DMS 273 (cell line): ENCODE measurements at regions not wholly inside any gene's neighbourhood (a gene's known extent, or its start where the extent isn't known, plus 50 kb on each side); places are given as distances from the start of the nearest gene placed in this dataset.

Experiments used
- DNase-seq: peaks from one replicate; lab custom pipeline; 2025; ENCODE audit not compliant: unreplicated experiment; lab: John Stamatoyannopoulos, UW

DNA sequence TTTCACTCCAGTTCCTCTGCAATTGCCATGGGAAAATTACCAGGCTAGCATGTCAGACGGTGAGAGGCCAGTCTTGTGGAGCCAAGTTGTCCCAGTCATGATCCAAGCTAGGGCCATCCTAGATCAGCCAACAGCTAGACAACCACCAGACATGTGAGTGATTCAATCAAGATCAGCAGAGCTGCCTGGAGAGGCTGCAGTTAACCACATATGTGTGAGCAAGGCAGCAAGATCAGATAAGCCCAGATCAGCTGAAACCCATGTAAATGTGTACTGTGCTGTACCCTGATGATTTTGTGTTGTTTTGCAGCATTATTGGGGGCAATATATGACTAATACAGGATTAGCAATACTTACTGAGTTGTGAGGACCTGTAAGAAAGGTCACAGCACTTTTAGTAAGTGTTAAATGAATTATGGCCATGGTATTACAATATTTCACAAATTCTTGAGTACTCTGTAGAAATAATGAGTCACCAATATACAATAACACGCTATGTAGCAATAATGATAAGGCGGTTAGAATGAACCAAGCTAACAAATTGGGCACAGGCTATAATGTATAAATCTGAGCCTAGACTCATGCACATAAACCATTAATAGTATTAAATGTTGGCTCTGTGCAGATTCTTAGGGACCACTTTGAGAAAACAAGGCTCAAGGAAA, 91.4 kb downstream of the SUDS3 start:
- no peak for DNase-seq

DNA sequence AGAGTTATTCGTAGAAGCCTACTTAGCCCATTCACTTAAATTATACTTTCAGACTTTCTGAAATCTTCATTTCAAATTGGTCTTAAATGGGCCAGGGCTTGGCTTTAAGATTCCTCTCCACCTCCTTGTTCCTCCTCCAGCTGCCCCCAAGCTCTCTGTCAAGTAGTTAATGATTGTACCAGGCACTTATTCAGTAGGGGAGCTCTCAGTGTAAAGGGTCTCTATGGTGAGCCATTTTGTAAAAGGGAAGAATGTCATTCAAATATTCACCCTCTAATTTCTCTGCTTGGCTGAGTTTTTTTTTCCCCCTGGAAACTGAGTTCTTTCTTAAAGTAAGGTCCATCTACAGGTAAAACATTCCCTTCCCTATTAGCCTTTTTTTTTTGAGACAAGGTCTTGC, 96.6 kb downstream of the SUDS3 start:
- no peak for DNase-seq

DNA sequence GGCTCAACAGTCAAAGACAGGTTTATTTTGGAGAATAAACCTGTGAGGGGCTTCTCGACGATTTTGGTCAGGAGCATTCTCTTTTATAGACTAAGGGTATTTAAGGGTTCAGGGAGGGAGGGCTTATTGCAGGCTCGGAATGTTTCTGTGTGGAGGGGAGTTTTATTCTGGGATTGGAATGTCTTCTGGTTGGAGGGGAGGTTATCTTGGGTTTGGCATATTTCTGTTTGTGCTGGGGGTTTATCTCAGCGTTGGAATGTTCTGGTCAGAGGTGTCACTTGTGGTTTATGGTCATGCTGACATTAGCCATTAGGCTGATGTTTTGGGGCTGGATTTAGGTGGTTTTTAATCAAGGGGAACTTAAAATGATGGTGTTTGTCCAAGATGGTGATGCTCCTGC, 103.9 kb downstream of the SUDS3 start:
- no peak for DNase-seq

DNA sequence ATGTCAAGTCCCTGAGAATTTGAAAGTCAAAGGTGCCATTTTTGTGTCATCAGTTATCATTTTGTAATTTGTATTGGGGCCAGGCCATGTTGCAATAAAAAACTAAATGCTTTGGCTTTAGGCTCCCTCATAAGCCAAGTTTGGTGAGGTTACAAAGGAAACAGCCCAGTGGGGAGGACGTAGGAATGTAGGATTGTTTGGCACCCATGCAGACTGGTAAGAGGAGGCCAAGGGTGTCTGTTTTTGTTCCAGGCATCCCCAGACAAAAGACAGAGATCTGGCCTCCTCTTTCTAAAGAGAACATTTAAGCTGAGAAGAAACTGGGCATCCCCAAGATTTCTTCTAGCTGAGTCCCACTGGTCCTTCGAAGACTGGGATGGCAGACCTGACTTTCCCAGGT, 111.7 kb downstream of the SUDS3 start:
- no peak for DNase-seq

DNA sequence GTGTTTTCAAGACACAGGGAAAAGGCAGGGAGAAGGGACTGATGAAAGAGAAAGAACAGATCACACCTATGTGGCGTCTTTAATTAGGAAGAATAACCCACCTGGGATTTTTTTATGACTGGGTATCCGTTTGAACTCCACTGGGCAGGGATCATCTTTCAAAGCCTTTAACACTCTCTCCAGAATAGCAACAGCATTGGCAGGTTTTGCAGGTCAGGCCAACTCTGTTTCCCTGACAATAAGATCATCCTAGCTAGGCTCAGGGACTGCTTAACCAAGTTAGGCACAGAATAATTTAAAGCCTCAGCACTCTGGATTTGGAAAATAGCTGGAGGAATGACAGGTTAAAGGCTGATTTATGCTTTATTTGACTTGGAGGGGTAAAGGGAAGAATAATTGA, 117.6 kb downstream of the SUDS3 start:
- DNase-seq = no peak

DNA sequence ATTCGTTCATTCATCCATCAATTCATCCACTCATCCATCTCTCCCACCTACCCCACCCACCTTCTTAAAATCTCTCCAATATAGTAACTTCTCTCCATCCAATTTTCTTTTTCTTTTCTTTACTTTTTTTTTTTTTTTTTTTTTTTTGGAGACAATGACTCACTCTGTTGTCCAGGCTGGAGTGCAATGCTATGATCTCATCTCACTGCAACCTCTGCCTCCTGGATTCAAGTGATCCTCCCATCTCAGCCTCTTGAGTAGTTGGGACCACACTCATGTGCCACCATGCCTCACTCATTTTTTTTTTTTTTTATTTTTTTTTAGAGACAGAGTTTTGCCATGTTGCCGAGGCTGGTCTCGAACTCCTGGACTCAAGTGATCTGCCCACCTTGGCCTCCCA, 118.4 kb downstream of the SUDS3 start:
- DNase-seq = no peak

DNA sequence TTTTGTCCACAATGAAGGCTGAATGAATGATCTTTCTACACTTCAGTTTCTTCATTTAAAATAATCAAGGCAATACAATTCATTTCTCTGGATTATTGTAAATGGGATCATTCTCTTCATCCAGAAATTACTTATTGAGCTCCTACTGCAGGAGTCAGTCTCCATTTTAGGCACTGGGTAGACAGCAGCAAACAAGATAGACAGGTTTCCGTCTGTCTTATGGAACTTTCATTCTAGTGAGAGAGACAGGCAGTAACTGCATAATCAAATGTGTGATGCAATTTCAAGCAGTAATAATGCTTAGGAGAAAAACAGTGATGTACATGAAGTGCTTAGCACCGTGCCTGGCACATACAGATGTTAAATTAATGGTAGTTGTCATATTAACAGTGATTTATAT, 118.9 kb downstream of the SUDS3 start:
- no peak for DNase-seq

DNA sequence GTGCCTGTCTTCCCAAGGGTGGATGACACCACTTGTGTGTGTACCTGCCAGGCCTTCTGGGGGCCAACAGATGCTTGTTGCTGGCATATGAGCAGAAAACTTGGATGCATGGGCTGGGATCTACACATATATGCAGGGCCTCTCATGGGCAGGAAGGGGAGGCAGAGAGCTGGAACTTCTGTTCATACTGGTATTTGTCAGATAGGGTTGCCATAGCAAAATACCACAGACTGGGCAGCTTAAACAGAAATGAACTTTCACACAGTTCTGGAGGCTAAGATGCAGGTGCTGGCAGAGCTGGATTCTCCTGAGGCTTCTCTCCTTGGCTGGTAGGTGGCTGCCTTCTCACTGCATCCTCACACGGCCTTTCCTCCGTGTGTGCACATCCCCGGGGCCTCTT, 121.8 kb downstream of the SUDS3 start:
- DNase-seq = no peak

DNA sequence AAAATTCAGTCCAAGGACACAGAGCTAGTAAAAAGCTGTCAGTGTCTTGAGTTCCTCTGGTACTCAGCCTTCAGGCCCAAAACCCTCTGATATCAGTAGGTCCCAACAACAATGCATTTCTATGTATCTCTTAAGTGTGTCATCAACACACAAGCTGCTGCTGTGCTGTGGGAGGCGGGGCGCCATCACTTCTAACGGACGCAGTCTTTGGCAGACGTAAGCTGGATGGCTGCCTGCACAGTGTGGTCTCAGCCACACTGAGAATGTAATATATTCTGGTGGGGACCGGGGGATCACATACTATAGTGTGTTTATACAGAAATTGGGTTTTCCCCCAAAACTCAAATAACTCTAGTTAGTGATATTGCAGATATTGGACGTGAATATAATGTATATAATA, 123.9 kb downstream of the SUDS3 start:
- no peak for DNase-seq

DNA sequence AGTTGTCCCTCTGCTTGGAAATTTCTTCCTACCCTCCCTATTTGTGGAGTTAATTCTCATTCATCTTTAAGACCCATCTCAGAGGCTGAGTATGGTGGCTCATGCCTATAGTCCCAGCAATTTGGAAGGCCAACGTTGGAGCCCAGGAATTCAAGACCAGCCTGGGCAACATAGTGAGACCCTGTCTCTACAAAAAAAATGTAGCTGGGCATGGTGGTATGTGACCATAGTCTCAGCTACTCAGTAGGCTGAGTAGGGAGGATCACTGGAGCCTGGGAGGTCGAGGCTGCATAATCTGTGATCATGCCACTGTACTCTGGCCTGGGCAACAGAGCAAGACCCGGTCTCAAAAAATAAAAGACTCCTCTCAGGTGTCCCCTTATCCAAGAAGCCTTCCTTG, 125.1 kb downstream of the SUDS3 start:
- no peak for DNase-seq

DNA sequence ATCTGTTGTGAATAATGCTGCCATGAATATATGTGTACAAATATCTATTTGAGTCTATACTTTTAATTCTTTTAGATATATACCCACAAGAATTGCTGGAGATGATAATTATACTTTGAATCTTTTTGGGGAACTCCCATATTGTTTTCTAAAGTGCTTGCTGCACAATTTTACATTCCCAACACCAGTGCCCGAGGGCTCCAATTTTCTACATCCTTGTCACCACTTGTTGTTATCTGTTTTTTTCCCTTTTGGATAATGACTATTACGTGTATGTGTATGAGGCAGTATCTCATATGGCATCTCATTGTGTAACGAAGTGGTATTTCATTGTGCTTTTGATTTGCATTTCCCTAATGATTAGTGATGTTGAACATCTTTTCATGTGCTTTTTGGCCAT, 127.1 kb downstream of the SUDS3 start:
- DNase-seq = no peak

DNA sequence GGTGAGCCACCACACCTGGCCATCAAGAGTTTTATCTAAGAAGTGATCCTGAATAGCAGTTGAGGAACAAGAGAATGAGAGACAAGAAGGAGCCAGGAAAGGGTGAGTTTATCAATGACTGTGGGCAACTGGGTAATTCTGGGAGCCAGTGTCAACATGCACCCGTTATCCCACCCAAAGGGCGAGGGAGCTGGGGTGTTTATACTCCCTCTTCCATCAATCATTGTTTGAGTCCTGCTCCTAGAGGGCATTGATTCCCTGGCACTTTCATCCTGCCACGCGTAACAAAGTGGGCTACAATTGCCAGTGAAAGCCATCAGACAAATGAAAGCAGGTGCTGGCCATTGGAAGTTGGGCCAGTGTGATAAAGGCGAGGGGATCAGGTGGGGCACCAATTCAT, 136.3 kb downstream of the SUDS3 start:
- no peak for DNase-seq

DNA sequence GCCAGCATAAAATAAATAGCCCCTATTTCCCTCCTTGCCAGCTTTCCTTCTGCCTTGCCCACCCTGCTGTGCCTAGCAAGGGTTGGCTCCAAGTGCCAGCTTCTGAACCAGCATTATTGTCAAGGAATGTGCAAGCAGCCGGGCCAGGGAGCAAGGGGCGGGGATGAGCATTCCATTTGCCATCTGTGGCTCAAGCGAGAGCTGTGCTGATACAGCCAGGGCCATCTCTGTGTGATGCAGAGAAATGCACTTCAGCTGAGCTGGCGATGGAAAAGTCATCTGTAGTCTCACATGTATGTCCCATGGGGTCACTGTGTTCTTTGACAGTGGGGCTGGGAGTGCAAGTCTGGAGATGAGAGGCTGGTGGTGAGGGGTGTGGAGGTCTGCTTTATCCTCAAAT, 137.3 kb downstream of the SUDS3 start:
- no peak for DNase-seq

DNA sequence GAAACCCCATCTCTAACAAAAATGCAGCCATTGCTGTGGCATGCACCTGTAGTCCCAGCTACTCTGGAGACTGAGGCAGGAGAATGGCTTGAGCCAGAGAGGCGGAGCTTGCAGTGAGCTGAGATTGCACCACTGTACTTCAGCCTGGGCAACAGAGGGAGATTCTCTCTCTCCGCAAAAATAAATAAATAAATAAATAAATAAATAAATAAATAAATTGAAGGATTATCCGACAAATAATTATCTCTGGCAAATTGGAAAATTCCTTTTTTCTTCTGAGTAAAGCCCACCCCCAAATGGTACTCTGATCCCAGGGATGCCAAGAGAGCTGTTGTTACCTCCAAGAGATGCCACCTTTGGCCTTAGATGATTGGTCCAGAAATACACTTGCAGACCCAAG, 137.9 kb downstream of the SUDS3 start:
- no peak for DNase-seq

DNA sequence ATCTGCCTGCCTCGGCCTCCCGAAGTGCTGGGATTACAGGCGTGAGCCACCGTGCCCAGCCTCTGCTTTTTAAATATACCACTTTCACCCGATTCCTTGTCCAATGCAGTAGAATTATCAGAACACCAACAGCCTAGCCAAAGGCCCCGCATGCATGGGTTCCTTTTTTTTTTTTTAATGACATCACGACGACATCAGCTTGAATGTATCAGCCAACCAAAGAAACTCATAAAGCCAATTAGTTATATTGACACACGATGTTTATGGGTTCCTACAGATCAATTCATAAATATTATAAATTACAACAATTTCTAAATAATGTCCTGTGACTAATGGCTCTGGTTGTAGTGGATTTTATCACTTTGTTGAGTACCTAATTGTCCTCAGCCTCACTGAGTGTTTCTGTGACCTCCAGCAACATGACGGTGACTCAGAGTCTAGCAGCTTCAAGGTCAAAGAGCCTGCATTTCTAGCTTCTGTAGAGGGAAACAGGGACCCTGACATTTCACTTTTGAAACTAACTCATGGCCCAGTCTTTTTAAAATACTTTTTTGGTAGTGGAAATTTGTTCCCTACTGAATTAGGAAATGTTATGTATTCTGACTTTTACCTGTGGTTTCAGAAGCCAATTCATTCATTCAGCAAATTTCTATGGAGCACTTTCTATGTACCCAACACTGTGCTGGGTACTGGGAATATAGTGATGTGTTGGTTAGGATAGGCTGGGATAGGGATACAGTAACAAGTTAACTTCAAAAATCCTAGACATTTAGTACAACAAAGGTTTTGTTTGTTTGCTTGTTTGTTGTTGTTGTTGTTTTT, 144.1 kb downstream of the SUDS3 start:
- no peak for DNase-seq

DNA sequence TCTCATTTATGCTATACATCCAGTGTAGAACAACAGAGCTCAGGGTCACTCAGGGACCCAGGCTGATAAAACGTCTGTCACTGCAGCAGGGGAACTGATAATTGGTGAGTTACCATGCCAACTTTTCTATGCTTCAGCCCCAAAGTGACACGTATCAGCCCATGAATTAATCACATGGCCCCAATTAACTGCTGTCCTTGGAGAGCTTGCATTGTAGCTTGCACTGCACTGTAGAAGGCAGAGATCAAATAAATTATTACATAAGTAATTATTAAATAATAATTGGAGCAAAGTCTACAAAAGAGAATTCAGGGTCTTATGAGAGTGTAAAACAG, 144.6 kb downstream of the SUDS3 start:
- DNase-seq = no peak

DNA sequence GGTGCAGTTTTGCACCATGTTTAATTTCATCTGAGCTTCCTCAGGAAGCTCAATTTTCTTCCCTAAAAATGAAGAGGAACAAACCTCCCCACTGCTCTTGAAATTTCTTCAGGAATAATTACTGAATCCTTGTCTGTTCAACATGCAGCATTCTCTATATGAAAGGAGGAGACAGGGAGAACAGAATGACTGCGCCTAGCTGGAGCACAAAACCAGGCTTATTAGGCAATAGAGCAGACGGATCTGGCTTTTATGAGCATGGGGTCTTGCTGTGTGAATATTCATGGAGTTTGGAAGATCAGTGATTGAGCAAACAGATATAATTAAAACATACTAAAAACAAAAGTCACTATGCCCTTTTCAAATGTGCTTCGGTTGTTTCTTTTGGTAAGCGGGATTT, 148.1 kb downstream of the SUDS3 start:
- DNase-seq = no peak

DNA sequence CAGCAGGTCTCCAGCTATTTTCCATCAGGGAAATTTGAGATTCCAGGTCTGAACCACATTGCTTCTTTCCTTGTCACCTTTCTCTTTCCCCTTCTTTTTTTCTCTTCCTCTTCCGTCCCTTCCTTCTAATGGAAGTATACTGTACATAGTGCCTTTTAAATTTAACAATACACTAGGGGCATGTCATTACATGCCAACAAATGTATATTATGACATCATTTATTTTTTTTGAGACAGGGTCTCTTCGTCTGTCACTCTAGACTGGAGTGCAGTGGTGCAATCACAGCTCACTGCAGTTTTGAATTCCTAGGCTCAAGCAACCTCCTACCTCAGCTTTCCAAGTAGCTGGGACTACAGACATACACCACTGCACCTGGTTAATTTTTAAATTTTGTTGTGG, 148.9 kb downstream of the SUDS3 start:
- no peak for DNase-seq

DNA sequence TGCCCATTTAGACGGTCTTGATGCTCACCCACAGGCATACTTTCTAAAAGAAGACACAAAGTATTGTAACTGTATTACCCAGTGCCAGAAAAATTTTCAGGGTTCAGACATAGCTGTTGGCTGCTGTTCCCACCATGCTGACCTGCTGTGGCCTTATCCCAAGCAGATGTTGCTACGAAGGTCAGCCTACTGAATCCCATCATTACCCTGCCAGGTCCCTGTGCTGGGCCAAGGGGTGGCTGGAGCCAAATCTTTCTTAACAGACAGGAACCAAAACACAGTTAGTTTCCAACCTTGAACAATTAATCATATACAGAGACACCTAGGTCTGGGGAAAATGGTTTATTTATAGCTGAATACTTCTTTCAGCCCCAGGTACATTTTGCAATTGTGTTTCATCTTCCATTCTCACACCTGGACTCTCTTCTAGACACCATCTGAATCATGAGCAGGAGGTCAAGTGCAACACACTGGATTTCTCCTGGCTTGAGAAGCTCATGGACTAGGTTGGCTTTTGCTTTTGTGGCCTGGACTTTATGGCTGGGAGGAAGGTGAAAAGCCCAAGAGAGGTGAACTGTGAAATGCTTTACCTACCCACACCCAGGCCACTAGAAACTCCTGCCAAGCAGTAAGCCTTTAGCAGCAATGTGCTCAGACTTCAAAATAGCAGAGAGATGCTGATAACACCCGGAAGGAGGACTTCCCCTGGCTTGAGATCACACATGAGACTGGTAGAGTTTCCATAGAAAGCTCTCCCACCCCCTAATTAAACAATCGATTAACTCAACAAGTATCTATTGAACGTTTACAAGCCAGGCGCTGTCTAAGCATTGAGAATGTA, 150.1 kb downstream of the SUDS3 start:
- DNase-seq = no peak

DNA sequence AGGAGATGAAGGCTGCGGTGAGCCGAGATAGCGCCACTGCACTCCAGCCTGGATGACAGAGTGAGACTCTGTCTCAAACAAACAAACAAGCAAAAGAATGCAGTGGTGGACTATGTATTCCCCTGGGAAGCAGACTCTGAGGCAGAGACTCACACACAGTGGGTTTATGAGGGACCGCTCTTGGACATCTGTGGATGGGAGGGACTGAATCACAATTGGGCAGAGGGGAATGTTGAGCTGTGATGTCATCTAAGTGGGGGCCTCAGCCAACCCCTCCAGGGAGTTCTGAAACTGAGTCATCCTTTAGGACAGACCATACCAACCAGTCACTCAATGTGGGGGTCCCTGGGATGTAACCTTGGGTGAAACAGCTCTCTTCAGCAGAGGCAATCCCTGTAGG, 151.0 kb downstream of the SUDS3 start:
- no peak for DNase-seq

DNA sequence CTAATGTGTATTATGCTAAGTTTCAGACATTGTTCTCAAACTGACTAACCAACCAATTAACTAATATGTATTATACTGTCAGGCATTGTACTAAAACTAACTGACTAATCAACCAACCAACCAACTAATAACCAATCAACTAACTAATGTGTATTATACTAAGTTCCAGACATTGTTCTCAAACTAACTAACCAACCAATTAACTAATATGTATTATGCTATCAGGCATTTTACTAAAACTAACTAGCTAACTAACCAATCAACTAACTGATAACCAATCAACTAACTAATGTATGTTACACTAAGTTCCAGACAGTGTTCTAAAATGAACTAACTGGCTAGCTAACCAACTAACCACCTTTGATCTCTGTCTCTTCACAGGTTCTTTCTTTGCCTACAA, 152.3 kb downstream of the SUDS3 start:
- DNase-seq = no peak

DNA sequence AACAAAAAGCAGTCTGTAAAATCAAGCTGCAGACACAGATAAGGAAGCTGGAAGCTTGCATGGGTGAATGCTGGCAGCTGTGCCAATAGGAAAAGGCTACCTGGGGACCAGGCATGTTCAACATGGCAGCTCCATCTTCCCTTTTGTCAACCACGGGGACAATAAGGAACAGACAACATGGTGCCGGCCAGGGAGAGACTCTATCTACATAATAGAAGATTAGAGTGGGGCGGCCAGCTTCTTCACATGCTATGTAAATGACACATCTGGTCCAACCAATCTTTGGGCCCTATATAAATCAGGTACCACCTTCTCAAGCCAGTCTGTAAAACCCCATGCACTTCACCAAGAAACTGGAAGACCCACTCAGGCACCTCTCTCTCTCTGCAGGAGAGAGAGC, 157.6 kb downstream of the SUDS3 start:
- DNase-seq = no peak
